HG02798 (cell line): ENCODE measurements at regions not wholly inside any gene's neighbourhood (a gene's known extent, or its start where the extent isn't known, plus 50 kb on each side); places are given as distances from the start of the nearest gene placed in this dataset.

Experiments used
- ATAC-seq: cut with Tn5 transposase; IDR thresholded peaks from one replicate; pipeline ENCODE4 v1.9.1; 2021; ENCODE audit warnings: mild to moderate bottlenecking; ENCODE audit not compliant: unreplicated experiment, poor library complexity

DNA sequence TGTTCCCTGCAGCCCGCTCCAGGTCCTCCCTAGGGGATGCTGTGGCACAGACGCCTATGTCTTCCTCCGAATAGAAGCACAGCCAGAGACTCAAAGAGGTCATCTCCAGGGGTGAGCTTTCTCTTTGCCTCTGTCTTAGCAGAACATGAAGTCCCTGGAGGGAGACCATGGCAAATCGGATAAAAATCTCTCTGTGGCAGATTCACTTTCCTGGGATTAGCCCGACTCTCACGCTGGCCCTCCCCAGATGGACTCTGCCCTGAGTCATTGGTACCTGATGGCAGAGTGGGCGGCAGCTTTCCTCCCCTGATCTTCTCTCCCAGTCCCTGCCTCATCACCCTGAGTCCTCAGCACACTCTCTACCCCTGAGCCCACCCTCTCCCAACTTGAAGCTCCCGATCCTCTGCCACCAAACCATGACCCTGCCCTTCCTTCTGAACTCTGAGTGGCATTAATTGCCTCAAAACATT lies 58.0 kb upstream of the CCDC167 start:
- ATAC-seq: no peak

DNA sequence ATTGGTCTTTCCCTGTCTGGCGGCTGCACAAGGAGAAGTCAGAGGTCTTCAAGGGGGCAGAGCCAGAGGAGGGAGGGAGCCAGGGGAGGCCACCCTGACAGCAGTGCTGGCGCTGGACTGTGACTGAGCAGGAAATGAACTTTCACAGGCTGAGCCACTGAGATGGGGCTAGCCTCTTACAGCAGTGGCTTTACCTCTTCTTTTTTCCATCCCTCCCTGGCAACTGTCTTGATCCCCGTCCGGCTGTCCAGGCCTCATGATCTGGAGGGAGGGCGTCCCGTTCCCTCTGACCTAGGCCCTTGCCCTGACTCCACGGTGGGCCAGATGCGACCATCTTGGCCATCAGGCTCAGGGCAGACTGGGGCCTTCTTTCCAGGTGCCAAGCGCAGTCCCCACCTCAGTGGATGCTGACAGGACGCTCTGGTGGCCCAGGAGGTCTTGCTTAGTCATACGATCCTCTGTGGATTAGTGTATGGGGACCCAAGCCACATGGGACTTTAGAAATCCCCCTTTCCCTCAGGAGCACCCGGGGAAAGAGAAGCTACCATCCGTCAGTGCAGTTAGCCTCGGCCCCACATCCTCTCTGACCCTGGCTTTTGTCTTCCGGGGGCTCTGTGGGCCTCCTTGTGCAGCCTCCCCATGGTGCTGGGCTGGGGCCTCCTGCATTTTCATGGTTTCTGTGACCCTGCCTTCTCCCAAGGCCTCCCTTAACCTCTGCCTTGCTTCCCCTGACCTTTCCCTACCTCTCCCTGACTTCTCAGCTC lies 57.4 kb upstream of the CCDC167 start:
- no peak for ATAC-seq

DNA sequence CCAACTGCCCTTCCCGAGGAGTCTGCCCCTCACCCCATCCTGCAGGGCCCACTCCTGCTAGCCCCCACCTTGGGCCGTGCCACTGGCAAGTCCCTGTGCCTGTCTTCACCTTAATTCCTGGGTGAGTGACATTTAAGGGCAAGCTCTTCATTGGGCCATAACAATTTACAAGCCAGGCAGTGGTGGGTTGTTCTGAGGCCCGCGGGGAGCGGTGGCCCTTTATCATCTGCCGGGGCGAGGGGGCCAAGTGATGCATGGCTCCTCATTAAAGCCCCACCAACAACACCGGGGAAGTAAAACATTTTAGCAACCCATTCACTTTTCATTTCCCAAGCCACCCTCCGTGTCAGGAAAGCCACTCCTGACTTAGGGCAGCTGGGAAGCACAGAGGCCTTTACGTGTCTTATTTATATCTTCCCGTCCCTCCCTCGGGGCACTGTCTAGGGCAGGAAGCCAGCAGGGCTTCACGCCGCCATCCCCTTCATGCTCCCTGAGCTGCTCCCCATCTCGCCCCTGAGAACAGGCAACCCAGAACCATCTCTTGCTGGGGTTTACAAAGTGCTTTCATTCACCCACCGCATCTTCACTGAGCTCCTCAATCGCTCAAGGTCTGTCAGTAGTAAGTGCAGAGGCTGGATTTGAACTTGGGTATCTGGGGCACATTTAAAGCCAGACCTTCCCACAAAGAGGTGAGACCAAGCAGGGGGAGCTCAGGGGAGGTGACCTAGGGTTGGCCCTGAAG lies 55.5 kb upstream of the CCDC167 start:
- ATAC-seq: no peak

DNA sequence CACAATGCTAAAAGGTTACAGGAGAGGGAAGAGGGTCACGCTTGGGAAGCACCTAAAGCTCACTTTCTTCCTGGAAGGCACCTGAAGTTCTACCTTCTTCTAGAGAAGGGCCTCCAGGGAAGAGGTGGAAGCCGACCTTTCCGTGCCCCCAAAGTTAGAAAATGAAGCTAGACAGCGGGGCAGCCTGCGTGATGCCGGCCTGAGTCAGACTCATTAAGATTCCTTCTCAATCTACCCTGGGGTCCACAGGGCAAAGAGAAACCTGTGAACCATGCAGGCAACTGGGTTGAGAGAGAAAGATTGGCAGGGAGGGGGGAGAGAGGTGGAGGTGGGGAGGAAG lies 54.8 kb upstream of the CCDC167 start:
- no peak for ATAC-seq

DNA sequence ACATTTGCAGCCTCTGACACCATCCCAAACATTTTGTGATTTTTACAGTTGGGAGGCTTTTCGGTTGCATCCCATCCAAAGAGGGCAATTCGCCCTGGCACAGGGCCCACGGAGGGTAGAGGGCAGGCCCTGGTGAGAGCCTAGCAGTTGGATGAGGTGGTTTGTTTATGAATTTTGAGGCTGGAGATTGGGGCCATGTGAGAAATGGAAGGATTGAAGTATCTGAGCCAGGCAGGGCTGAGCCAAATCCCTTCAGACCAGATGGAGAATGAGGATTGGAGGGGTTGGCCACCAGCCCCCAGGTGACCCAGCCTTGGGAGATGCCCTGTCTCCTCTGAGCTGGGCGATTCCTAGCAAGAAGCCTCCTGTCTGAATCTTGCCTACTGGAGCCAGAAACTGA lies 52.6 kb upstream of the CCDC167 start:
- no peak for ATAC-seq

DNA sequence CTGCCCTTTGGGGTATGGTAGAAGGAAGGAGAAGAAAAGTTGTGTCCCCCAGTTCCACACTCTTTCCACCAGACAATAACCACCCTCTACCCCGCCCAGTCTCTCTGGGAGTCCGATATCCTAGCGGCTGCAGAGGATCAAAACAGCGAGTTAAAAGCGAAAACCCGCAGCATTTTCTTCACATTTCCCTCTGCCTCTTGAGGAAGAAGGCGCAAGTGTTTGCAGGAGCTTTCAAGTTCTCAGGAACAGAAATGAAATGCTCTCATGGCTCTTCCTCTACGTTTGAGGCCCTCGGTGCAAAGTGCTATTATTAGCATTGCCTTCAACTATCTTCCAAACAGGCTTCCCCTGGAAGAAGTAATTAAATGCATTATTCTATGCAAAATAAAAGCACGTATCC lies 52.2 kb upstream of the CCDC167 start:
- ATAC-seq: no peak

DNA sequence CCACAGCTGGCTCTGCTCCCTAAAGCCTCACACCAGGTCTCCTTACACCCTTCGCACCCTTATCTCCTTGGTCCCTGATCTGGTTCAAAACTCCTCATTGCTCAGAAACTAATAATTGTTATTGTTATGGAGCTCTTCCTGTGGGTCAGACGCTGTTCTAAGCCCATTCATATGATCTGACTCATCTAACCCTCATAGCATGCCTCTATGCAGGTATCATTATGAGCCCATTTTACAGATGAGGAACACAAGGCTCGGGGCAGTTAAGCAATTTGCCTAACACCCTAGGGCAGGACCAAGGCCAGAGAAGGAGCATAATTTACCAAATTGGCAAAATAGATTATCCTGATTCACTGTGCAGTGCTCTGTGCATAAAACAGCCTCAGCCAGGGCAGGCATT lies 51.8 kb upstream of the CCDC167 start:
- ATAC-seq: no peak

DNA sequence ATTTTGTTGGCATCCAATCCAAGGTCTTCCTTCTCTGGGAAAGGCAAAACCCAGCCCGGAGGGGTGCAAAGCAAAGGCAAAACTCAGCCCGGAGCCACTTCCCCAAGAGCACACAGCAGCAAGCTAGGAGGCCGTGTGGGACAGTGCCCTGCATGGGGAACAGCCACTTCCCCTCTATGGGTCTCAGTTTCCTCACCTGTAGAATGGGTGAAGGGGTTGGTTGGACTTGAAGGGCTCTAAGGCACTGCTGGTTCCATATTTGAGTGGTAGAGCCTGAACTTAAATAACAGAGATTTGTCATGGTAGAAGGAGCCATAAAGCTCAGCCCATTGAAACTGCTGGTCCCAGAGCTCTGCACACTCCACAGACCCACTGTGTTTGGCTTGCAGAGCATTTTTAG lies 51.3 kb upstream of the CCDC167 start:
- no peak for ATAC-seq

DNA sequence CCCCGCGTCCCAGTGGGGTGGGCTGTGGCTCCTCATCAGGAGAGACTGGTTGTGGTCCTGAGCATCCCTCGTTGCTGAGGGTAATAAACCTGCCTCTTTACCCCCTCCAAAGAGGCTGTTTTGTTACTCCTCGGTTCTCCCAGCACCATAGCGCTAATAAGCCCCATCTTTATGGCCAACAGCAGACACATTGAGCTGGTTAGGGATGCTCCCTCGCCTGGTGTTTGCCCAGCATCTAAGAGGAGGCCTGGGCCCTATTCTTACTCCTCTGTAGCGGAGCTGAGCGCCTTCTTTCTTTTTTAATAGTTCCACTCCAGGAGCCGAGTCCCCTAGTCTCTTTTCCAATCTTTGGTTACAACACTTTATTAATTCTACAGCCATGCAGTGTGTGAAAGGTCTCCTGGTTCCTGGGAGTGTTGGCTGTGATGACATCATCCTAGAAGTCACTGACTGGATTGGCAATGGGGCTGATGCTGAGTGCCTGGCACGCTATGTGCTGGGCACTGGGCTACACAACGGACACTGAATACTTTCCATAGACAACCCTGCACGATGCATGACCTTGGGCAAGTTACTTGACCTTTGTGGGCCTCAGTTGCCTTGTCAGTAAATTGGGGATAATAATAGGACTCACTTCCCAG lies 50.6 kb upstream of the CCDC167 start:
- no peak for ATAC-seq

DNA sequence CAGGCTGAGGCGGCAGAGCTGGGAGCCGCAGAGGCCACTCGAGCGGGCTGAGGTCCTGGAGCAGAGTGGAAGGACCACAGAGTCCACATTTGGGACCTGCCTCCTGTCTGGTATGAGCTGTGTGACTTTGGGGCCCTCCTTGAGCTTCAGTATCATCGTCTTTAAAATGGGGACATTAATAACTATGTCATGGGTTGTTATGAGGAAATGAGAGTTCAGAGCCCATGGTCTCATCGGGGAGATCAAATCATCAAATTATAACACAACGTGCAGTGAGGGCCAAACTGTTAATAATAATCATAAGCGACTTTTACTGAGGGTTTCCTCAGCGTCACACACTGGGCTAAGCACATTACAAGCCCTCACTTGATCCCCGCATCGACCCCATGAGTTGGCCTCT lies 49.9 kb upstream of the CCDC167 start:
- no peak for ATAC-seq
